ENCODE measurements at regions not wholly inside any gene's neighbourhood (a gene's known extent, or its start where the extent isn't known, plus 50 kb on each side); places are given as distances from the start of the nearest gene placed in this dataset.

DNA sequence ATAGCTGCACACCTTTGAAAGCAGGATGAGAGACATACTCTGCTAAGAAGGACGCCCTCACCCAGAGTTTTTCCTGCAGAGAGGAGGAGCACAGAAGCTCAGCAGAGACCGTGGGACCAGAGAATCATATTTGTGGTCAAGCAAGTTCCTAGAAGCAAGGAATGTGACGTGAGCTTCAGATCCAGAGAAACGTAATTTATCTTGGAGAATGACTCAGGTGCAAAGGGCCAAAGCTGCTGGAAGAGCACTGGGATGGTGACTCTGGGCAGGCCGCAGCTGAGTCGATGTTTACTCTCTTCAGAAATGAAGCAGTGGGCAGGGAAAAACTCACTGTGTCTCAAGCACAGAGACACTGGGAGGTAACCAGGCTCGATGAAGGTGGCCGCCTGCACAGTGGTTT is 50.1 kb upstream of the IGFBP2 start:
- Histone ChIP-seq H3K27ac (ENCODE audit: low read depth in 1 of 2, low read length in 1 of 2) (no peak overlapping the region), H3K9ac (ENCODE audit: insufficient read depth in 1 of 2, low read length in 2 of 2) (no peak overlapping the region), H3K27me3 (ENCODE audit: control insufficient read depth in 3 of 3, insufficient read depth in 3 of 3, low read length in 2 of 3) (peaks cover 0 to 2% (median 0%) of the 10 kb centered on the region in 3 donors), H3K4me1 (ENCODE audit: control insufficient read depth in 5 of 5, insufficient read depth in 5 of 5, low read length in 5 of 5) (no peaks in the 10 kb centered on the region), H3K4me3 (no peak overlapping the region), H3K36me3 (ENCODE audit: control insufficient read depth in 4 of 4, insufficient read depth in 4 of 4, low read length in 4 of 4) (no peaks in the 10 kb centered on the region), H3K9me3 (ENCODE audit: control insufficient read depth in 4 of 4, insufficient read depth in 3 of 4, low read length in 3 of 4) (no peaks in the 10 kb centered on the region)
- TF ChIP-seq, protein P1, sequence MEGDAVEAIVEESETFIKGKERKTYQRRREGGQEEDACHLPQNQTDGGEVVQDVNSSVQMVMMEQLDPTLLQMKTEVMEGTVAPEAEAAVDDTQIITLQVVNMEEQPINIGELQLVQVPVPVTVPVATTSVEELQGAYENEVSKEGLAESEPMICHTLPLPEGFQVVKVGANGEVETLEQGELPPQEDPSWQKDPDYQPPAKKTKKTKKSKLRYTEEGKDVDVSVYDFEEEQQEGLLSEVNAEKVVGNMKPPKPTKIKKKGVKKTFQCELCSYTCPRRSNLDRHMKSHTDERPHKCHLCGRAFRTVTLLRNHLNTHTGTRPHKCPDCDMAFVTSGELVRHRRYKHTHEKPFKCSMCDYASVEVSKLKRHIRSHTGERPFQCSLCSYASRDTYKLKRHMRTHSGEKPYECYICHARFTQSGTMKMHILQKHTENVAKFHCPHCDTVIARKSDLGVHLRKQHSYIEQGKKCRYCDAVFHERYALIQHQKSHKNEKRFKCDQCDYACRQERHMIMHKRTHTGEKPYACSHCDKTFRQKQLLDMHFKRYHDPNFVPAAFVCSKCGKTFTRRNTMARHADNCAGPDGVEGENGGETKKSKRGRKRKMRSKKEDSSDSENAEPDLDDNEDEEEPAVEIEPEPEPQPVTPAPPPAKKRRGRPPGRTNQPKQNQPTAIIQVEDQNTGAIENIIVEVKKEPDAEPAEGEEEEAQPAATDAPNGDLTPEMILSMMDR (IDR thresholded peaks at IDR 0.05; ENCODE audit: control extremely low read depth, extremely low read depth): no peak
- WGBS, 2 donors: 78 to 83% methylated on average over 8 of the region's 8 CpGs
- ATAC-seq (ENCODE audit: insufficient read depth, low FRiP score) (no peak), DNase-seq (no peak)

Measured in lung (tissue), 11 donors.